ENCODE measurements at regions not wholly inside any gene's neighbourhood (a gene's known extent, or its start where the extent isn't known, plus 50 kb on each side); places are given as distances from the start of the nearest gene placed in this dataset.

GRCh38 chr10:78565841-78566240, 502.9 kb upstream of the ZMIZ1 start:
- no peak for TF ChIP-seq CTCF (IDR thresholded peaks at IDR 0.05; ENCODE audit: insufficient read depth, low read length, poor library complexity, severe bottlenecking)
- no peaks in the 10 kb centered on the region for H3K36me3 ChIP-seq (ENCODE audit: control insufficient read depth, insufficient read depth, low read length)
- DNase-seq (ENCODE audit: low read depth) = no peak
- no peak overlapping the region for H3K4me3 ChIP-seq (ENCODE audit: low read depth, low read length)
- H3K27me3 ChIP-seq (ENCODE audit: control insufficient read depth, insufficient read depth, low read length) = no peaks in the 10 kb centered on the region

- Histone ChIP-seq H3K4me3 (ENCODE audit: low read depth, low read length) (no peak overlapping the region), H3K36me3 (ENCODE audit: control insufficient read depth, insufficient read depth, low read length) (no peaks in the 10 kb centered on the region), H3K27me3 (ENCODE audit: control insufficient read depth, insufficient read depth, low read length) (no peaks in the 10 kb centered on the region)
- TF ChIP-seq CTCF (IDR thresholded peaks at IDR 0.05; ENCODE audit: insufficient read depth, low read length, poor library complexity, severe bottlenecking) = no peak
- DNase-seq (ENCODE audit: low read depth) = no peak
These were observed 502.3 kb upstream of the ZMIZ1 start for GRCh38 chr10:78566284-78567111.

GRCh38 chr10:78567680-78568455, 500.9 kb upstream of the ZMIZ1 start:
- TF ChIP-seq CTCF (IDR thresholded peaks at IDR 0.05; ENCODE audit: insufficient read depth, low read length, poor library complexity, severe bottlenecking) = no peak

GRCh38 chr10:78568620-78569019, 500.1 kb upstream of the ZMIZ1 start:
- Histone ChIP-seq H3K27me3 (ENCODE audit: control insufficient read depth, insufficient read depth, low read length) (no peaks in the 10 kb centered on the region), H3K4me3 (ENCODE audit: low read depth, low read length) (no peak overlapping the region), H3K36me3 (ENCODE audit: control insufficient read depth, insufficient read depth, low read length) (no peaks in the 10 kb centered on the region)
- no peak for DNase-seq (ENCODE audit: low read depth)
- no peak for TF ChIP-seq CTCF (IDR thresholded peaks at IDR 0.05; ENCODE audit: insufficient read depth, low read length, poor library complexity, severe bottlenecking)

More at GRCh38 chr10:78567680-78568455, 500.9 kb upstream of the ZMIZ1 start:
- Histone ChIP-seq H3K27me3 (ENCODE audit: control insufficient read depth, insufficient read depth, low read length) (no peaks in the 10 kb centered on the region), H3K4me3 (ENCODE audit: low read depth, low read length) (no peak overlapping the region), H3K36me3 (ENCODE audit: control insufficient read depth, insufficient read depth, low read length) (no peaks in the 10 kb centered on the region)
- no peak for DNase-seq (ENCODE audit: low read depth)

DNA sequence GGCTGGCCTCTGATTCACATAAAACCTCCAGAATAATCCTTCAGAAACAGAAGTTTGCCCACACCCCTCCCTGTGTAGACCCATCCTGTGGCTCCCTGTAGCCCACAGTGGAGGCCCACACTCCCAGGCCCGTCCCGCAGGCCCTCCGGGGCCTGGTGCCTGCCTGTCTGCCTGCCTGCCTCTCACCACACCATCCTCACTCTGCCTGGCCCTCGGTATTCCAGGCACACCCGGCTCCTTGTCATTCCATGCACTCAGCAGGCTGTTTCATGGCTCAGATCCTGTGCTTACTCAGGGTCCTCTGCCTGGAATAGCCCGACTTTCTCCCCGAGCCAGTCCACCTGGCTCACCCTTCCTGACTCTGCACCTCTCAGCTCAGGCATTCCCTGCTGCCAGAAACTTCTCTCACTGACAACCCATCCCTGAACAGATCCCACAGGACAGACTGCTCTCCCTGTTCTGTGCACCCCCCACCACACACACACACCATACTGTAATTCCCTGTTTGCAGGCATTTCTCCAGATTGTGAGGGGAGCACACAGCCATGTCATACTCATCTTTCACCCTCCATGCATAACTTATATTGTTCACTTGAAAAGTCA, 498.0 kb upstream of the ZMIZ1 start:
- Histone ChIP-seq H3K36me3 (ENCODE audit: control insufficient read depth, insufficient read depth, low read length) (no peaks in the 10 kb centered on the region), H3K4me3 (ENCODE audit: low read depth, low read length) (no peak overlapping the region), H3K27me3 (ENCODE audit: control insufficient read depth, insufficient read depth, low read length) (no peaks in the 10 kb centered on the region)
- DNase-seq (ENCODE audit: low read depth) = no peak
- TF ChIP-seq CTCF (IDR thresholded peaks at IDR 0.05; ENCODE audit: insufficient read depth, low read length, poor library complexity, severe bottlenecking) = no peak
